ENCODE measurements at regions not wholly inside any gene's neighbourhood (a gene's known extent, or its start where the extent isn't known, plus 50 kb on each side); places are given as distances from the start of the nearest gene placed in this dataset.

DNA sequence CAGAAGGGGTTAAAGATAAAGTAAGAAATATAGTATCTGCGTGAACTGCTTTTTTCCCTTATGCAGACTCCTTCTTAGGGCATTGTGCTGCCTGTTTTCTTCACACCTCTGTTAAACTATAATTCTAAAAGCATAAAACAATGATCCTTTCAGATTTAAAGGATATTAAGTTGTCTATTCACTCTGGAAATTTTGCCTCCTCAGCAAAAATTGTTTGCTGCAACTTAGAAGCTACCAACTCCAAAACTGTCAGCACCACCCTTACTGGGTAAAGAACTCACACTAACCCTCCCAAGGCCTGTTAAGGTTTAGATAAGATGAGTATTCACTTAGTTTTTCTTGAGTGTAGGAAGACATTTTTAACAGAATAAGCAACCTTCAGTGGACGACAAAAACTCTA lies 259.5 kb downstream of the KDM5D start:
- Histone ChIP-seq H3K4me1 (no peaks in the 10 kb centered on the region), H3K9me3 (no peaks in the 10 kb centered on the region), H3K4me3 (no peak overlapping the region), H3K27me3 (no peaks in the 10 kb centered on the region), H3K36me3 (no peaks in the 10 kb centered on the region), H3K27ac (no peak overlapping the region)
- no peak for DNase-seq
- TF ChIP-seq, protein P1, sequence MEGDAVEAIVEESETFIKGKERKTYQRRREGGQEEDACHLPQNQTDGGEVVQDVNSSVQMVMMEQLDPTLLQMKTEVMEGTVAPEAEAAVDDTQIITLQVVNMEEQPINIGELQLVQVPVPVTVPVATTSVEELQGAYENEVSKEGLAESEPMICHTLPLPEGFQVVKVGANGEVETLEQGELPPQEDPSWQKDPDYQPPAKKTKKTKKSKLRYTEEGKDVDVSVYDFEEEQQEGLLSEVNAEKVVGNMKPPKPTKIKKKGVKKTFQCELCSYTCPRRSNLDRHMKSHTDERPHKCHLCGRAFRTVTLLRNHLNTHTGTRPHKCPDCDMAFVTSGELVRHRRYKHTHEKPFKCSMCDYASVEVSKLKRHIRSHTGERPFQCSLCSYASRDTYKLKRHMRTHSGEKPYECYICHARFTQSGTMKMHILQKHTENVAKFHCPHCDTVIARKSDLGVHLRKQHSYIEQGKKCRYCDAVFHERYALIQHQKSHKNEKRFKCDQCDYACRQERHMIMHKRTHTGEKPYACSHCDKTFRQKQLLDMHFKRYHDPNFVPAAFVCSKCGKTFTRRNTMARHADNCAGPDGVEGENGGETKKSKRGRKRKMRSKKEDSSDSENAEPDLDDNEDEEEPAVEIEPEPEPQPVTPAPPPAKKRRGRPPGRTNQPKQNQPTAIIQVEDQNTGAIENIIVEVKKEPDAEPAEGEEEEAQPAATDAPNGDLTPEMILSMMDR (IDR thresholded peaks at IDR 0.05 in 4 of 5, conservative IDR thresholded peaks at IDR 0.05 in 1 of 5), result no peak
- no peak for TF ChIP-seq POLR2A (IDR thresholded peaks at IDR 0.05)
- intact Hi-C loops (cut with DNase I; ENCODE audit: low total_unique reads) (no loop called here), in situ Hi-C loops (cut with MboI; ENCODE audit: low sequenced_read_pairs in 4 of 4) (no loop called here)
- ATAC-seq, result no peak

DNA sequence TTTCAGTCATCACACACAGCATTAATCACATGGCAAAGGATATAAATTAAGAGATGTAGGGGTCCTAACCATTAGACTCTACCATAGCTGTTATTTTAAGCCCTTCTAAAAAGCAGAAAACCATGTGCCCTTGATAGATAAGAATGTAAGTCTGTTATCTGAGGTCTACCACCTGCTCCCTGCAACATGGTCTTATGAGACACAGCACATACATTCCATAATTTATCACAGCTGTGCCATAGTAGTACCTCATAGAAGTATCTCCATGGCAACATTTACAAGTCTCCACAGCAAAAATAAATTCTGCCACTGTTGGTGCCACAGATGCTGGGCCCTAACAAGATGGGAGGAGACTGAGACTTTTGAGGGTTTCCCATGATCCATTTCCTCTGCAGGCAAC lies 265.4 kb downstream of the KDM5D start:
- no peak for TF ChIP-seq POLR2A (IDR thresholded peaks at IDR 0.05)
- TF ChIP-seq, protein P1 (IDR thresholded peaks at IDR 0.05 in 4 of 5, conservative IDR thresholded peaks at IDR 0.05 in 1 of 5), result no peak
- H3K4me1 ChIP-seq, result no peaks in the 10 kb centered on the region
- no peaks in the 10 kb centered on the region for H3K9me3 ChIP-seq
- DNase-seq (no peak), ATAC-seq (no peak)
- H3K4me3 ChIP-seq, result no peak overlapping the region
- no peak overlapping the region for H3K27ac ChIP-seq
- H3K27me3 ChIP-seq, result no peaks in the 10 kb centered on the region
- intact Hi-C loops (cut with DNase I; ENCODE audit: low total_unique reads) (no loop called here), in situ Hi-C loops (cut with MboI; ENCODE audit: low sequenced_read_pairs in 4 of 4) (no loop called here)
- no peaks in the 10 kb centered on the region for H3K36me3 ChIP-seq

DNA sequence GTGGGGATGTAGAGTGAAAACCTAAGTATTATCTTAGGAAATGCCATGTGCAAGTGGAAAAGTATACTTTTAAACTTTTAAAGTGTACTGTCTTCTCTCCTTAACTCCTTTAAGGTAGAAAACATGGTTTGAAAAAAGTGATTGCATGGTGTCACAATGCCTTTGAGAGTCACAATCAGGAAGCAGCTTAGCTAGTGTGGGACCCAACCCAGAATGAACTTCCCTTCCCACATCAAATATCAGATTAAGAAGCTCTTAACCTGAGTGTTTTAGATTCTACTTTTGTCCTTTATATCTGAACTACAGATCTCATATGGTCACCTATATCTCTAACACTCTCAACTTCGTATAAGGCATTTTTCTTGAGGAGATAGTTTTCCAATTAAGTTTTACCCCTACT lies 266.6 kb downstream of the KDM5D start:
- H3K4me1 ChIP-seq, result no peaks in the 10 kb centered on the region
- no peak overlapping the region for H3K27ac ChIP-seq
- H3K4me3 ChIP-seq, result no peak overlapping the region
- DNase-seq (no peak), ATAC-seq (no peak)
- TF ChIP-seq, protein P1 (IDR thresholded peaks at IDR 0.05 in 4 of 5, conservative IDR thresholded peaks at IDR 0.05 in 1 of 5), result no peak
- in situ Hi-C loops (cut with MboI; ENCODE audit: low sequenced_read_pairs in 4 of 4), result no loop called here
- no peaks in the 10 kb centered on the region for H3K27me3 ChIP-seq
- H3K9me3 ChIP-seq, result no peaks in the 10 kb centered on the region
- intact Hi-C loops (cut with DNase I; ENCODE audit: low total_unique reads), result no loop called here
- no peaks in the 10 kb centered on the region for H3K36me3 ChIP-seq

DNA sequence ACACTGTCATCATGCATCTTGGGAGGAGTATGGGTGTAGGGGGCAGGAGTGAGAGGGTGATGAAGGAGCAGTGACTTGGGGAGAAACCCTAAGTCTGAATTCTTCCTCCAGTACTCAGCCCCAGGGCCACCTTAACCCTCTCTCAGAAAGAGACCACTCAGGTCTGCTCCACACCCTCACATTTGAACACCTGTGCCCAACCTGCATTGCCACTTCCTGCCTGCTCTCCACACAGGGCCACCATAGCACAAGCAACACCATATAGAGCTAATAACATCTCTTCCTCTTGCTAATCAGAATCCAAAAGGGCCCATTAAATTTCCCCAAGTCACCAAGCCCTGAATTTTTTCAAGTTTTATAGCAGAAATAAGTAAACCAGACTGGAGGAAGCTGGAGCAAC lies 278.7 kb downstream of the KDM5D start:
- ATAC-seq (no peak), DNase-seq (no peak)
- in situ Hi-C loops (cut with MboI; ENCODE audit: low sequenced_read_pairs in 4 of 4), result no loop called here
- Histone ChIP-seq H3K9me3 (no peaks in the 10 kb centered on the region), H3K4me3 (no peak overlapping the region), H3K27me3 (no peaks in the 10 kb centered on the region), H3K4me1 (no peaks in the 10 kb centered on the region), H3K27ac (no peak overlapping the region), H3K36me3 (no peaks in the 10 kb centered on the region)
- TF ChIP-seq, protein P1 (IDR thresholded peaks at IDR 0.05 in 4 of 5, conservative IDR thresholded peaks at IDR 0.05 in 1 of 5), result no peak
- no peak for TF ChIP-seq POLR2A (IDR thresholded peaks at IDR 0.05)
- intact Hi-C loops (cut with DNase I; ENCODE audit: low total_unique reads), result no loop called here

DNA sequence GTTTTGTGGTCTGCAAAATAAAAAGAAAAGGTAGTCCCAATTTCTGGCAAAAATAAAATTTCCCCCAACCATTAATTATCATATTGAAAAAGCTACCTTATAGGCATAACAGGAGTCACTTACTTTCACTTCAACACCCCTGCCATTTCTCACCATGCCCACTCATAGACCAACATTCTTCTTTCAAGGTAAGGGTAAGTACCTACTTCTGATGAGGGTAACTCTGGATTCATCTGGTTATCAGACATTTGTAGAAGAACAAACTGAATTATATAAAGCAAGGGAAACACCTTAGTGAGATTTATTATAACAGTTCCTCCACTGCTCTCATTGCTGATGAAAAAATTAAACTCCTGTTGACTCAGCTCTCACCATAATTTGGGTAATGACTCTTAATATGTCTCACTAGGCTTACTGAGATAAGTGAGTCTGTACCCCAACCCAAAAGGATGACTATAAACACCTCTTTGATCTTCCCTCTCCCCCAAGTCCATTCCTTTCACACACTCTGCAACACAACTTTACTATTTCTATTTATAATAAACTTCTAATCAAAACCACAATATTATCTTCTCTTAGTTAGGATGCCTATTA lies 287.6 kb downstream of the KDM5D start:
- H3K27ac ChIP-seq, result no peak overlapping the region
- intact Hi-C loops (cut with DNase I; ENCODE audit: low total_unique reads) (no loop called here), in situ Hi-C loops (cut with MboI; ENCODE audit: low sequenced_read_pairs in 4 of 4) (no loop called here)
- H3K27me3 ChIP-seq, result no peaks in the 10 kb centered on the region
- no peaks in the 10 kb centered on the region for H3K36me3 ChIP-seq
- DNase-seq, result no peak
- no peak for ATAC-seq
- H3K9me3 ChIP-seq, result no peaks in the 10 kb centered on the region
- H3K4me1 ChIP-seq, result no peaks in the 10 kb centered on the region
- no peak overlapping the region for H3K4me3 ChIP-seq
- TF ChIP-seq, protein P1 (IDR thresholded peaks at IDR 0.05 in 4 of 5, conservative IDR thresholded peaks at IDR 0.05 in 1 of 5), result no peak
- no peak for TF ChIP-seq POLR2A (IDR thresholded peaks at IDR 0.05)

All from gastrocnemius medialis (tissue), 4 donors.